Testis (tissue), 2 donors: ENCODE measurements at regions not wholly inside any gene's neighbourhood (a gene's known extent, or its start where the extent isn't known, plus 50 kb on each side); places are given as distances from the start of the nearest gene placed in this dataset.

Experiments used
- CTCF ChIP-seq, 3 experiments: fragments of 450-650 bp in 2 of 3; fragments of 200-600 bp in 1 of 3; sonication (generic) in 1 of 3; IDR thresholded peaks; one replicate each; pipeline ENCODE4 v1.5.1; 2016 to 2019; ENCODE audit warnings: antibody characterized with exemption in 3 of 3, mild to moderate bottlenecking in 2 of 3, moderate library complexity in 1 of 3
- POLR2A ChIP-seq: fragments of 450-650 bp; IDR thresholded peaks from one replicate; pipeline ENCODE4 v1.6.1; 2017; ENCODE audit warnings: antibody characterized with exemption, mild to moderate bottlenecking, moderate library complexity

GRCh38 chr11:21933095-21933494 lies 259.8 kb upstream of the ANO5 start:
- TF ChIP-seq CTCF (IDR thresholded peaks at IDR 0.05) (peak in 1 of 3 experiments; percentile 48), POLR2A (no peak)
